Activated CD4-positive, alpha-beta T cell treated with anti-CD3 and anti-CD28 coated beads, Interleukin-2, amount 10 ng/mL, durations not matched to agents 7 days and 5 days (primary cell): ENCODE measurements at regions not wholly inside any gene's neighbourhood (a gene's known extent, or its start where the extent isn't known, plus 50 kb on each side); places are given as distances from the start of the nearest gene placed in this dataset.

ENCODE experiments used
- CTCF ChIA-PET: fragments of 350-600 bp; sonication (Branson Sonifier 250); formaldehyde crosslinking; loops from one replicate; lab custom pipeline; 2021; ENCODE audit warnings: antibody characterized with exemption; lab: Charles Lee
- POLR2A ChIA-PET: fragments of 350-600 bp; sonication (Branson Sonifier 250); formaldehyde crosslinking; loops from one replicate; lab custom pipeline; 2021; ENCODE audit warnings: antibody characterized with exemption; lab: Charles Lee
- DNase-seq: peaks from one replicate; pipeline ENCODE4 v3.0.0-alpha.2; 2020
- H3K27ac Mint-ChIP-seq: one replicate; pipeline ENCODE4 v1.8.0; 2021; ENCODE audit warnings: mild to moderate bottlenecking, moderate library complexity, mixed read lengths
- H3K27me3 Mint-ChIP-seq: one replicate; pipeline ENCODE4 v1.8.0; 2021; ENCODE audit warnings: mixed read lengths
- H3K36me3 Mint-ChIP-seq: one replicate; pipeline ENCODE4 v1.8.0; 2021; ENCODE audit warnings: low read depth, mixed read lengths
- H3K4me1 Mint-ChIP-seq: one replicate; pipeline ENCODE4 v1.8.0; 2021; ENCODE audit warnings: mixed read lengths
- H3K4me3 Mint-ChIP-seq: one replicate; pipeline ENCODE4 v1.8.0; 2021; ENCODE audit warnings: mild to moderate bottlenecking, moderate library complexity, mixed read lengths
- H3K9me3 Mint-ChIP-seq: one replicate; pipeline ENCODE4 v1.8.0; 2021; ENCODE audit warnings: mixed read lengths

GRCh38 chr1:98385652-98386051, 275.9 kb upstream of the SNX7 start:
- CTCF ChIA-PET = interaction anchor here (0.9 to 1.1 kb wide), 3 partner anchors 14 to 18 kb away, joined by 3 read pairs; no protein-coding TSS in a partner anchor
- Mint-ChIP-seq H3K36me3 (no peaks in the 10 kb centered on the region), H3K4me1 (peaks cover 18% of the 10 kb centered on the region), H3K27ac (no peak overlapping the region), H3K9me3 (no peaks in the 10 kb centered on the region), H3K27me3 (peaks cover 6% of the 10 kb centered on the region), H3K4me3 (no peak overlapping the region)
- DNase-seq = no peak
- POLR2A ChIA-PET = no interaction called here

GRCh38 chr1:98384461-98385141, 276.9 kb upstream of the SNX7 start:
- POLR2A ChIA-PET = no interaction called here
- Mint-ChIP-seq H3K36me3 (no peaks in the 10 kb centered on the region), H3K4me3 (no peak overlapping the region), H3K27ac (no peak overlapping the region), H3K27me3 (peaks cover 6% of the 10 kb centered on the region), H3K4me1 (peaks cover 16% of the 10 kb centered on the region), H3K9me3 (no peaks in the 10 kb centered on the region)
- CTCF ChIA-PET = interaction anchor here (1.0 kb wide), 1 partner anchor 18 kb away, joined by 3 read pairs; no protein-coding TSS in a partner anchor
- no peak for DNase-seq

GRCh38 chr1:98382986-98383740, 278.4 kb upstream of the SNX7 start:
- Mint-ChIP-seq H3K36me3 (no peaks in the 10 kb centered on the region), H3K4me1 (peaks cover 8% of the 10 kb centered on the region), H3K27ac (no peak overlapping the region), H3K9me3 (no peaks in the 10 kb centered on the region), H3K4me3 (no peak overlapping the region), H3K27me3 (peaks cover 6% of the 10 kb centered on the region)
- ChIA-PET CTCF (no interaction called here), POLR2A (no interaction called here)
- no peak for DNase-seq

- no peak for DNase-seq
- no peaks in the 10 kb centered on the region for H3K36me3 Mint-ChIP-seq
- ChIA-PET CTCF (no interaction called here), POLR2A (no interaction called here)
- H3K27ac Mint-ChIP-seq = no peak overlapping the region
- H3K4me1 Mint-ChIP-seq = peaks cover 3% of the 10 kb centered on the region
- no peak overlapping the region for H3K4me3 Mint-ChIP-seq
- H3K27me3 Mint-ChIP-seq = peaks cover 6% of the 10 kb centered on the region
- H3K9me3 Mint-ChIP-seq = no peaks in the 10 kb centered on the region
Measured at GRCh38 chr1:98382586-98382985, 278.9 kb upstream of the SNX7 start.

- Mint-ChIP-seq H3K27me3 (no peaks in the 10 kb centered on the region), H3K4me3 (no peak overlapping the region), H3K4me1 (no peaks in the 10 kb centered on the region), H3K9me3 (no peaks in the 10 kb centered on the region), H3K36me3 (no peaks in the 10 kb centered on the region), H3K27ac (no peak overlapping the region)
- DNase-seq = no peak
- ChIA-PET CTCF (no interaction called here), POLR2A (no interaction called here)
Measured at GRCh38 chr1:98374098-98374497, 287.4 kb upstream of the SNX7 start.

GRCh38 chr1:98373056-98373455, 288.5 kb upstream of the SNX7 start:
- Mint-ChIP-seq H3K4me3 (no peak overlapping the region), H3K27me3 (peaks cover 5% of the 10 kb centered on the region), H3K36me3 (no peaks in the 10 kb centered on the region), H3K4me1 (no peaks in the 10 kb centered on the region), H3K27ac (no peak overlapping the region), H3K9me3 (no peaks in the 10 kb centered on the region)
- ChIA-PET POLR2A (no interaction called here), CTCF (no interaction called here)
- DNase-seq = no peak

GRCh38 chr1:98371764-98372163, 289.8 kb upstream of the SNX7 start:
- CTCF ChIA-PET = interaction anchor here (0.5 to 1.1 kb wide), 4 partner anchors 14 to 1600 kb away, joined by 3 to 4 read pairs (median 4); no protein-coding TSS in a partner anchor
- Mint-ChIP-seq H3K27me3 (peaks cover 5% of the 10 kb centered on the region), H3K4me3 (no peak overlapping the region), H3K27ac (no peak overlapping the region), H3K9me3 (no peaks in the 10 kb centered on the region), H3K36me3 (no peaks in the 10 kb centered on the region), H3K4me1 (no peaks in the 10 kb centered on the region)
- DNase-seq = no peak
- POLR2A ChIA-PET = no interaction called here

GRCh38 chr1:98369463-98369862, 292.1 kb upstream of the SNX7 start:
- DNase-seq = no peak
- H3K36me3 Mint-ChIP-seq = no peaks in the 10 kb centered on the region
- CTCF ChIA-PET = no interaction called here
- POLR2A ChIA-PET = no interaction called here
- H3K27ac Mint-ChIP-seq = no peak overlapping the region
- no peak overlapping the region for H3K4me3 Mint-ChIP-seq
- no peaks in the 10 kb centered on the region for H3K4me1 Mint-ChIP-seq
- peaks cover 5% of the 10 kb centered on the region for H3K27me3 Mint-ChIP-seq
- no peaks in the 10 kb centered on the region for H3K9me3 Mint-ChIP-seq

- ChIA-PET POLR2A (no interaction called here), CTCF (no interaction called here)
- H3K4me1 Mint-ChIP-seq = no peaks in the 10 kb centered on the region
- H3K27ac Mint-ChIP-seq = no peak overlapping the region
- no peaks in the 10 kb centered on the region for H3K9me3 Mint-ChIP-seq
- H3K27me3 Mint-ChIP-seq = peaks cover 5% of the 10 kb centered on the region
- DNase-seq = no peak
- H3K4me3 Mint-ChIP-seq = no peak overlapping the region
- no peaks in the 10 kb centered on the region for H3K36me3 Mint-ChIP-seq
Measured at GRCh38 chr1:98368995-98369394, 292.5 kb upstream of the SNX7 start.

- no peak for DNase-seq
- no peak overlapping the region for H3K27ac Mint-ChIP-seq
- ChIA-PET CTCF (interaction anchor here (0.7 kb wide), 1 partner anchor 19 kb away, joined by 3 read pairs; no protein-coding TSS in a partner anchor), POLR2A (no interaction called here)
- H3K4me3 Mint-ChIP-seq = no peak overlapping the region
- H3K27me3 Mint-ChIP-seq = peaks cover 5% of the 10 kb centered on the region
- no peaks in the 10 kb centered on the region for H3K36me3 Mint-ChIP-seq
- no peaks in the 10 kb centered on the region for H3K4me1 Mint-ChIP-seq
- H3K9me3 Mint-ChIP-seq = no peaks in the 10 kb centered on the region
Measured at GRCh38 chr1:98367426-98367825, 294.1 kb upstream of the SNX7 start.

GRCh38 chr1:98366343-98366742, 295.2 kb upstream of the SNX7 start:
- peaks cover 5% of the 10 kb centered on the region for H3K27me3 Mint-ChIP-seq
- H3K4me1 Mint-ChIP-seq = no peaks in the 10 kb centered on the region
- no peak for DNase-seq
- no peak overlapping the region for H3K4me3 Mint-ChIP-seq
- no peak overlapping the region for H3K27ac Mint-ChIP-seq
- ChIA-PET CTCF (interaction anchor here (0.6 to 1.1 kb wide), 3 partner anchors 8 to 474 kb away, joined by 3 read pairs; no protein-coding TSS in a partner anchor), POLR2A (no interaction called here)
- H3K9me3 Mint-ChIP-seq = no peaks in the 10 kb centered on the region
- no peaks in the 10 kb centered on the region for H3K36me3 Mint-ChIP-seq

GRCh38 chr1:98364544-98364943, 297.0 kb upstream of the SNX7 start:
- DNase-seq = no peak
- no peaks in the 10 kb centered on the region for H3K36me3 Mint-ChIP-seq
- CTCF ChIA-PET = no interaction called here

GRCh38 chr1:98360864-98361263, 300.7 kb upstream of the SNX7 start:
- H3K36me3 Mint-ChIP-seq = no peaks in the 10 kb centered on the region
- H3K27ac Mint-ChIP-seq = no peak overlapping the region
- H3K9me3 Mint-ChIP-seq = no peaks in the 10 kb centered on the region
- no peak overlapping the region for H3K4me3 Mint-ChIP-seq
- H3K4me1 Mint-ChIP-seq = no peaks in the 10 kb centered on the region
- no peak for DNase-seq
- CTCF ChIA-PET = no interaction called here
- H3K27me3 Mint-ChIP-seq = peaks cover 2% of the 10 kb centered on the region
- POLR2A ChIA-PET = no interaction called here

More at GRCh38 chr1:98364544-98364943, 297.0 kb upstream of the SNX7 start:
- Mint-ChIP-seq H3K27me3 (peaks cover 5% of the 10 kb centered on the region), H3K4me3 (no peak overlapping the region), H3K9me3 (no peaks in the 10 kb centered on the region), H3K4me1 (no peaks in the 10 kb centered on the region), H3K27ac (no peak overlapping the region)
- POLR2A ChIA-PET = no interaction called here
